ENCODE measurements at regions not wholly inside any gene's neighbourhood (a gene's known extent, or its start where the extent isn't known, plus 50 kb on each side); places are given as distances from the start of the nearest gene placed in this dataset.

GRCh38 chr10:3470191-3470590, 297.6 kb upstream of the PITRM1 start:
- no peaks in the 10 kb centered on the region for H3K9me1 ChIP-seq (replicated peaks; ENCODE audit: control insufficient read depth, extremely low read depth, insufficient read depth, low read length)
- TF ChIP-seq FOS (IDR thresholded peaks at IDR 0.05; ENCODE audit: borderline replicate concordance, insufficient read depth, low read length) = no peak
- TF ChIP-seq JUN (IDR thresholded peaks at IDR 0.05; ENCODE audit: borderline replicate concordance, insufficient read depth, insufficient read length, low read depth) = no peak
- TF ChIP-seq MYC (IDR thresholded peaks at IDR 0.05; ENCODE audit: low read depth, low read length) = no peak
- TF ChIP-seq POLR2AphosphoS5 (IDR thresholded peaks at IDR 0.05; ENCODE audit: insufficient read depth, low read depth, low read length) = no peak
- no peak for TF ChIP-seq CTCF (IDR thresholded peaks at IDR 0.05; ENCODE audit: extremely low read depth in 1 of 2, insufficient read depth in 1 of 2, low read depth in 1 of 2, low read length in 2 of 2)
- TF ChIP-seq GATA2 (IDR thresholded peaks at IDR 0.05; ENCODE audit: insufficient read depth, insufficient read length, low read depth, low read length) = no peak
- TF ChIP-seq POLR2A (IDR thresholded peaks at IDR 0.05; ENCODE audit: low read depth, low read length) = no peak
- dilution Hi-C loops (cut with MboI; ENCODE audit: extremely low pct_ligation_motif_present, low sequenced_read_pairs) = no loop called here
- intact Hi-C loops (cut with micrococcal nuclease) = no loop called here
- no peak for FAIRE-seq
- no TSS peak for BruUV-seq (replicated peaks)
- H4K20me1 ChIP-seq (replicated peaks; ENCODE audit: control insufficient read depth, extremely low read depth, insufficient read depth, low read length) = no peaks in the 10 kb centered on the region
- ChIA-PET CTCF (no interaction called here), POLR2A (no interaction called here)
- no peak overlapping the region for H3K4me3 ChIP-seq (replicated peaks in 1 of 3; ENCODE audit: insufficient read depth in 1 of 3, low read depth in 1 of 3, low read length in 3 of 3)
- DNase-seq (ENCODE audit: low read depth, low spot score) = no peak
- H3K9me3 ChIP-seq (replicated peaks; ENCODE audit: control insufficient read depth, insufficient read depth, low read length) = no peaks in the 10 kb centered on the region
- peaks cover 44% of the 10 kb centered on the region for H3K4me1 ChIP-seq (ENCODE audit: control insufficient read depth, extremely low read depth, insufficient read depth, low read length)
- H3K79me2 ChIP-seq (ENCODE audit: control insufficient read depth, insufficient read depth, low read length) = no peaks in the 10 kb centered on the region
- H3K9ac ChIP-seq (replicated peaks; ENCODE audit: extremely low read depth, insufficient read depth, low read length) = no peak overlapping the region
- H3K36me3 ChIP-seq (ENCODE audit: control insufficient read depth in 2 of 2, extremely low read depth in 1 of 2, insufficient read depth in 2 of 2, low read length in 2 of 2) = no peaks in the 10 kb centered on the region
- H3K27me3 ChIP-seq (ENCODE audit: control insufficient read depth in 2 of 2, insufficient read depth in 2 of 2, low read length in 2 of 2) = no peaks in the 10 kb centered on the region
- H3K4me2 ChIP-seq (ENCODE audit: insufficient read depth, low read length) = no peak overlapping the region
- H3K27ac ChIP-seq (ENCODE audit: insufficient read depth, low read depth, low read length) = no peak overlapping the region
- H2AFZ ChIP-seq (ENCODE audit: low read depth, low read length) = no peak overlapping the region

- POLR2A ChIA-PET = interaction anchor here (0.6 kb wide), 1 partner anchor 299 kb away, joined by 5 read pairs; no protein-coding TSS in a partner anchor
- Histone ChIP-seq H2AFZ (ENCODE audit: low read depth, low read length) (no peak overlapping the region), H3K9ac (replicated peaks; ENCODE audit: extremely low read depth, insufficient read depth, low read length) (no peak overlapping the region), H3K9me1 (replicated peaks; ENCODE audit: control insufficient read depth, extremely low read depth, insufficient read depth, low read length) (no peaks in the 10 kb centered on the region), H3K27ac (ENCODE audit: insufficient read depth, low read depth, low read length) (peak overlapping the region; percentile 100), H3K36me3 (ENCODE audit: control insufficient read depth in 2 of 2, extremely low read depth in 1 of 2, insufficient read depth in 2 of 2, low read length in 2 of 2) (no peaks in the 10 kb centered on the region), H3K79me2 (ENCODE audit: control insufficient read depth, insufficient read depth, low read length) (no peaks in the 10 kb centered on the region), H4K20me1 (replicated peaks; ENCODE audit: control insufficient read depth, extremely low read depth, insufficient read depth, low read length) (no peaks in the 10 kb centered on the region), H3K4me3 (replicated peaks in 1 of 3; ENCODE audit: insufficient read depth in 1 of 3, low read depth in 1 of 3, low read length in 3 of 3) (no peak overlapping the region), H3K4me2 (ENCODE audit: insufficient read depth, low read length) (no peak overlapping the region), H3K27me3 (ENCODE audit: control insufficient read depth in 2 of 2, insufficient read depth in 2 of 2, low read length in 2 of 2) (no peaks in the 10 kb centered on the region), H3K9me3 (replicated peaks; ENCODE audit: control insufficient read depth, insufficient read depth, low read length) (no peaks in the 10 kb centered on the region), H3K4me1 (ENCODE audit: control insufficient read depth, extremely low read depth, insufficient read depth, low read length) (peaks cover 49% of the 10 kb centered on the region)
- FAIRE-seq = no peak
- intact Hi-C loops (cut with micrococcal nuclease) (loop anchor here (2.0 to 5.0 kb wide), 8 partner anchors 69 to 1343 kb away; no protein-coding TSS in a partner anchor), dilution Hi-C loops (cut with MboI; ENCODE audit: extremely low pct_ligation_motif_present, low sequenced_read_pairs) (no loop called here)
- CTCF ChIA-PET = no interaction called here
- DNase-seq (ENCODE audit: low read depth, low spot score) = no peak
- TF ChIP-seq MAX (IDR thresholded peaks at IDR 0.05; ENCODE audit: insufficient read depth, insufficient read length) = no peak
- TF ChIP-seq FOS (IDR thresholded peaks at IDR 0.05; ENCODE audit: borderline replicate concordance, insufficient read depth, low read length) = no peak
- TF ChIP-seq POLR2A (IDR thresholded peaks at IDR 0.05; ENCODE audit: low read depth, low read length) = no peak
- no peak for TF ChIP-seq JUN (IDR thresholded peaks at IDR 0.05; ENCODE audit: borderline replicate concordance, insufficient read depth, insufficient read length, low read depth)
- TF ChIP-seq GATA2 (IDR thresholded peaks at IDR 0.05; ENCODE audit: insufficient read depth, insufficient read length, low read depth, low read length) = no peak
- no peak for TF ChIP-seq MYC (IDR thresholded peaks at IDR 0.05; ENCODE audit: low read depth, low read length)
- no peak for TF ChIP-seq CTCF (IDR thresholded peaks at IDR 0.05; ENCODE audit: extremely low read depth in 1 of 2, insufficient read depth in 1 of 2, low read depth in 1 of 2, low read length in 2 of 2)
- no TSS peak for BruUV-seq (replicated peaks)
These were observed 297.0 kb upstream of the PITRM1 start for GRCh38 chr10:3469639-3470020.
